ENCODE measurements at regions not wholly inside any gene's neighbourhood (a gene's known extent, or its start where the extent isn't known, plus 50 kb on each side); places are given as distances from the start of the nearest gene placed in this dataset.

- H3K4me1 ChIP-seq = no peaks in the 10 kb centered on the region
- H3K9me3 ChIP-seq = no peaks in the 10 kb centered on the region
- intact Hi-C loops (cut with DNase I; ENCODE audit: low total_unique reads) = no loop called here
- peak in 1 of 2 donors; percentile 18 for DNase-seq
- H3K27me3 ChIP-seq = no peaks in the 10 kb centered on the region
- no peak for TF ChIP-seq CTCF (IDR thresholded peaks at IDR 0.05)
- no peak for TF ChIP-seq POLR2A (IDR thresholded peaks at IDR 0.05)
- H3K4me3 ChIP-seq = no peak overlapping the region
- H3K36me3 ChIP-seq = no peaks in the 10 kb centered on the region
- H3K27ac ChIP-seq = peak overlapping the region in 1 of 2 donors; percentile 4
These were observed 138.4 kb upstream of the CCDC68 start for GRCh38 chr18:55097456-55098170.

- Histone ChIP-seq H3K9me3 (no peaks in the 10 kb centered on the region), H3K36me3 (no peaks in the 10 kb centered on the region), H3K27ac (peak overlapping the region in 1 of 2 donors; percentile 4), H3K27me3 (no peaks in the 10 kb centered on the region), H3K4me3 (no peak overlapping the region), H3K4me1 (no peaks in the 10 kb centered on the region)
- peak; percentile 29 to 34 for DNase-seq
- TF ChIP-seq CTCF (IDR thresholded peaks at IDR 0.05) = peak; percentile 22 to 41 (median 36)
- no peak for TF ChIP-seq POLR2A (IDR thresholded peaks at IDR 0.05)
- intact Hi-C loops (cut with DNase I; ENCODE audit: low total_unique reads) = no loop called here
These were observed 137.1 kb upstream of the CCDC68 start for GRCh38 chr18:55096263-55096951.

DNA sequence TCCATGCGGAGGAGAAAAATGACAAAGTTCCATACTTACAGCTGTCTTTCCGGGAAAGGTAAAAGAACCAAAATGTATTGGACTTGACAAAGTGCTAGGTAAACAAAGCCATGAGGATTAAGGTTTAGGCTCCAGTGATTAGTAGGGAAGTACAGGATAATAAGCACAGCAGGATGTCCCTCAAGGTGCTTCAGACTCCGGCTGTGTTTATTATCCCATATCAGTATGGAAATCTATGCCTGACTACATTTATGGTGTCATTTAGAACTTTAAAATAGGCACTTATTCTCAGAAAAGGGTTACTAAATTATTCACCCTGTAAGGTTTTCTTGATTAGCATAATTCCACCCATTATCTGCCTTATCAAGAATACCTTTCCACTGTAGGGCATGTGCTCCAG lies 136.3 kb upstream of the CCDC68 start:
- intact Hi-C loops (cut with DNase I; ENCODE audit: low total_unique reads) = no loop called here
- no peaks in the 10 kb centered on the region for H3K9me3 ChIP-seq
- no peak overlapping the region for H3K4me3 ChIP-seq
- DNase-seq = no peak
- no peak overlapping the region for H3K27ac ChIP-seq
- no peaks in the 10 kb centered on the region for H3K27me3 ChIP-seq
- H3K36me3 ChIP-seq = no peaks in the 10 kb centered on the region
- no peaks in the 10 kb centered on the region for H3K4me1 ChIP-seq
- TF ChIP-seq CTCF (IDR thresholded peaks at IDR 0.05) (no peak), POLR2A (IDR thresholded peaks at IDR 0.05) (no peak)

DNA sequence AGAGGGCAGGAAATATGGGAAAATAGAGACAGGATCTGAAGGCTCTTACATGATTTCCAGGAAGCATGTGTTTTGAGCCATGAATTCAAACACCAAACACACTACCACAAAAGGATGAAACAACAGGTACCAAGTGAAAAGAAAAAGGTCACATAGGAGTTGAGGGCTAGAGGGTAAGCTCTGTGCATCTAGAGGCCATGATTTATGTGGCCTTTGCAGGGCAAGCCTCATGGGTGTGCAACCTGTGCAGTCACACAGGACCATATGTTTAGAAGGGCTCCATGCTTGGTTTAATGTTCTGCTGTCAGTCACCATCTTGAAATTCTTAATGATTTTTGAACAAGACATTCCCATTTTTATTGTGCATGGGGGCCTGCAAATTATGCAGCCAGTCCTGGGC lies 134.5 kb upstream of the CCDC68 start:
- Histone ChIP-seq H3K36me3 (no peaks in the 10 kb centered on the region), H3K27ac (no peak overlapping the region), H3K4me3 (no peak overlapping the region), H3K4me1 (no peaks in the 10 kb centered on the region), H3K9me3 (no peaks in the 10 kb centered on the region), H3K27me3 (no peaks in the 10 kb centered on the region)
- no peak for DNase-seq
- TF ChIP-seq CTCF (IDR thresholded peaks at IDR 0.05) = no peak
- no peak for TF ChIP-seq POLR2A (IDR thresholded peaks at IDR 0.05)
- intact Hi-C loops (cut with DNase I; ENCODE audit: low total_unique reads) = no loop called here

- no peaks in the 10 kb centered on the region for H3K4me1 ChIP-seq
- H3K27ac ChIP-seq = no peak overlapping the region
- intact Hi-C loops (cut with DNase I; ENCODE audit: low total_unique reads) = no loop called here
These were observed 134.0 kb upstream of the CCDC68 start for GRCh38 chr18:55093295-55093694.

More at GRCh38 chr18:55093295-55093694, 134.0 kb upstream of the CCDC68 start:
- TF ChIP-seq POLR2A (IDR thresholded peaks at IDR 0.05) (no peak), CTCF (IDR thresholded peaks at IDR 0.05) (no peak)
- DNase-seq = no peak
- H3K27me3 ChIP-seq = no peaks in the 10 kb centered on the region
- no peak overlapping the region for H3K4me3 ChIP-seq
- no peaks in the 10 kb centered on the region for H3K36me3 ChIP-seq
- H3K9me3 ChIP-seq = no peaks in the 10 kb centered on the region

All from uterus (tissue), 3 donors.